GM23338 (cell line): ENCODE measurements at regions not wholly inside any gene's neighbourhood (a gene's known extent, or its start where the extent isn't known, plus 50 kb on each side); places are given as distances from the start of the nearest gene placed in this dataset.

Experiments used
- ATAC-seq: fragments of 200-7000 bp; cut with Tn5 transposase; 3 replicates; pipeline ENCODE4 v1.9.1; 2020
- DNase-seq: peaks from one replicate; pipeline ENCODE4 v3.0.0-alpha.2; 2015; ENCODE audit warnings: low spot score
- H2AFZ ChIP-seq: fragments of 200-600 bp; sonication (generic); 2 replicates; pipeline ENCODE4 v1.8.0; 2016; ENCODE audit warnings: antibody characterized with exemption, mild to moderate bottlenecking, moderate library complexity
- H3F3A ChIP-seq: fragments of 200-600 bp; sonication (generic); replicated peaks from 2 replicates; pipeline ENCODE4 v1.8.0; 2017; ENCODE audit warnings: antibody characterized with exemption, mixed run types, low read depth
- H3K27ac ChIP-seq: fragments of 200-600 bp; sonication (generic); 2 replicates; pipeline ENCODE4 v1.6.1; 2016; ENCODE audit warnings: low read depth
- H3K27me3 ChIP-seq: fragments of 200-600 bp; sonication (generic); 2 replicates; pipeline ENCODE4 v1.8.0; 2016; ENCODE audit warnings: mild to moderate bottlenecking, mixed run types, moderate library complexity; ENCODE audit not compliant: insufficient read depth
- H3K36me3 ChIP-seq: fragments of 200-600 bp; sonication (generic); 2 replicates; pipeline ENCODE4 v1.8.0; 2016; ENCODE audit warnings: mild to moderate bottlenecking; ENCODE audit not compliant: insufficient read depth
- H3K4me1 ChIP-seq: fragments of 200-600 bp; sonication (generic); 2 replicates; pipeline ENCODE4 v1.8.0; 2016; ENCODE audit warnings: mild to moderate bottlenecking, moderate library complexity; ENCODE audit not compliant: insufficient read depth
- H3K4me2 ChIP-seq: fragments of 200-600 bp; sonication (generic); 2 replicates; pipeline ENCODE4 v1.7.1; 2017; ENCODE audit warnings: mixed run types
- H3K4me3 ChIP-seq: fragments of 200-600 bp; sonication (generic); 2 replicates; pipeline ENCODE4 v1.6.1; 2016; ENCODE audit warnings: mixed run types
- H3K79me2 ChIP-seq: fragments of 200-600 bp; sonication (generic); replicated peaks from 2 replicates; pipeline ENCODE4 v1.8.0; 2017; ENCODE audit warnings: mild to moderate bottlenecking; ENCODE audit not compliant: insufficient read depth
- H3K9me2 ChIP-seq: fragments of 200-600 bp; sonication (generic); 2 replicates; pipeline ENCODE4 v1.8.0; 2017; ENCODE audit not compliant: insufficient read depth
- H4K20me1 ChIP-seq: fragments of 200-600 bp; sonication (generic); replicated peaks from 2 replicates; pipeline ENCODE4 v1.8.0; 2017; ENCODE audit warnings: mild to moderate bottlenecking; ENCODE audit not compliant: insufficient read depth
- H3K27ac Mint-ChIP-seq: 2 replicates; pipeline ENCODE4 v1.8.0; 2020; ENCODE audit warnings: inconsistent platforms, mild to moderate bottlenecking, moderate library complexity, mixed read lengths
- H3K27me3 Mint-ChIP-seq: 3 replicates; pipeline ENCODE4 v1.8.0; 2022; ENCODE audit warnings: low read depth, mild to moderate bottlenecking, moderate library complexity, mixed read lengths, inconsistent platforms; ENCODE audit not compliant: insufficient read depth, poor library complexity
- H3K36me3 Mint-ChIP-seq: 3 replicates; pipeline ENCODE4 v1.8.0; 2021; ENCODE audit warnings: low read depth, mild to moderate bottlenecking, inconsistent platforms, moderate library complexity, mixed read lengths
- H3K4me1 Mint-ChIP-seq: 3 replicates; pipeline ENCODE4 v1.8.0; 2020; ENCODE audit warnings: mild to moderate bottlenecking, inconsistent platforms, mixed read lengths
- H3K4me3 Mint-ChIP-seq: 3 replicates; pipeline ENCODE4 v1.8.0; 2021; ENCODE audit warnings: moderate library complexity, mild to moderate bottlenecking, inconsistent platforms, mixed read lengths
- H3K9me3 Mint-ChIP-seq: 3 replicates; pipeline ENCODE4 v1.8.0; 2020; ENCODE audit warnings: moderate library complexity, mild to moderate bottlenecking, inconsistent platforms, mixed read lengths
- EZH2 ChIP-seq: fragments of 200-600 bp; sonication (generic); IDR thresholded peaks from one replicate; pipeline ENCODE4 v1.8.0; 2017; ENCODE audit warnings: antibody characterized with exemption, mild to moderate bottlenecking, low read depth; ENCODE audit not compliant: unreplicated experiment
- JUNB ChIP-seq: IDR thresholded peaks from one replicate; pipeline ENCODE4 v1.6.1; 2016; ENCODE audit warnings: antibody characterized with exemption; ENCODE audit not compliant: unreplicated experiment
- NANOG ChIP-seq: IDR thresholded peaks from 2 replicates; pipeline ENCODE4 v1.6.1; 2016; ENCODE audit warnings: antibody characterized with exemption, borderline replicate concordance
- POLR2AphosphoS5 ChIP-seq: IDR thresholded peaks from 2 replicates; pipeline ENCODE4 v1.6.1; 2016; ENCODE audit warnings: antibody characterized with exemption, low read depth
- ZNF114 ChIP-seq: fragments of 250-450 bp; sonication (Bioruptor Pico); IDR thresholded peaks from 2 replicates; pipeline ENCODE4 v1.5.0; 2020; ENCODE audit warnings: mild to moderate bottlenecking, moderate library complexity
- TF ChIP-seq, protein P1 (sequence below): IDR thresholded peaks from 2 replicates; pipeline ENCODE4 v1.6.1; 2016; ENCODE audit warnings: antibody characterized with exemption
- TF ChIP-seq, protein P2 (sequence below): fragments of 250-450 bp; sonication (Bioruptor Pico); IDR thresholded peaks from 2 replicates; pipeline ENCODE4 v1.5.0; 2020; ENCODE audit warnings: mild to moderate bottlenecking, moderate library complexity

DNA sequence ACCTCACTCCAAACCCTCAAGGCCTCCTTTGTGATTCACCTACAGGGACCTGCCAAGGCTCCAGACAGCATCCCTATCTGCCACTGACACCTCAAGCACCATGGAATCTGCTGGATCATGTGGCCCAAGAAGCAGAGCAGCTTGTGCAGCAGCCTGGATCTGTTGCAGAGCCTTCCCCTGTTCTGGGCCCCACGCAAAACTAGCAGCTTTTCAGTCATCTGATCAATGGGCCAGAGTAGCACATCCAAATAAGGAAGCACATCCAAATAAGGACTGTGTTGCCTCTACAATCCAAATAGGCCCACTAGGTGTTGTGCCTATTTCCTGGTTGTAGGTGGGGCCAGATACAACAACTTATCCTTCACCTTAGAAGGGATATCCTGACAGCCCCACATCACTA lies 97.1 kb upstream of the GNAO1 start:
- Histone ChIP-seq H3K4me1 (no peaks in the 10 kb centered on the region), H2AFZ (peak overlapping the region; percentile 52; the same call in 1 of the 2 replicates), H3K9me2 (no peaks in the 10 kb centered on the region; the same call in 1 of the 2 replicates), H3K79me2 (no peaks in the 10 kb centered on the region), H3K36me3 (no peaks in the 10 kb centered on the region), H3F3A (no peaks in the 10 kb centered on the region), H4K20me1 (no peaks in the 10 kb centered on the region), H3K27me3 (no peaks in the 10 kb centered on the region), H3K4me3 (no peak overlapping the region), H3K27ac (no peak overlapping the region), H3K4me2 (no peak overlapping the region)
- TF ChIP-seq JUNB = no peak
- TF ChIP-seq NANOG = no peak
- TF ChIP-seq ZNF114 (CRISPR knock-in tag) = no peak
- TF ChIP-seq EZH2 = no peak
- TF ChIP-seq, protein P1, sequence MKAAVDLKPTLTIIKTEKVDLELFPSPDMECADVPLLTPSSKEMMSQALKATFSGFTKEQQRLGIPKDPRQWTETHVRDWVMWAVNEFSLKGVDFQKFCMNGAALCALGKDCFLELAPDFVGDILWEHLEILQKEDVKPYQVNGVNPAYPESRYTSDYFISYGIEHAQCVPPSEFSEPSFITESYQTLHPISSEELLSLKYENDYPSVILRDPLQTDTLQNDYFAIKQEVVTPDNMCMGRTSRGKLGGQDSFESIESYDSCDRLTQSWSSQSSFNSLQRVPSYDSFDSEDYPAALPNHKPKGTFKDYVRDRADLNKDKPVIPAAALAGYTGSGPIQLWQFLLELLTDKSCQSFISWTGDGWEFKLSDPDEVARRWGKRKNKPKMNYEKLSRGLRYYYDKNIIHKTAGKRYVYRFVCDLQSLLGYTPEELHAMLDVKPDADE = no peak
- TF ChIP-seq, protein P2, sequence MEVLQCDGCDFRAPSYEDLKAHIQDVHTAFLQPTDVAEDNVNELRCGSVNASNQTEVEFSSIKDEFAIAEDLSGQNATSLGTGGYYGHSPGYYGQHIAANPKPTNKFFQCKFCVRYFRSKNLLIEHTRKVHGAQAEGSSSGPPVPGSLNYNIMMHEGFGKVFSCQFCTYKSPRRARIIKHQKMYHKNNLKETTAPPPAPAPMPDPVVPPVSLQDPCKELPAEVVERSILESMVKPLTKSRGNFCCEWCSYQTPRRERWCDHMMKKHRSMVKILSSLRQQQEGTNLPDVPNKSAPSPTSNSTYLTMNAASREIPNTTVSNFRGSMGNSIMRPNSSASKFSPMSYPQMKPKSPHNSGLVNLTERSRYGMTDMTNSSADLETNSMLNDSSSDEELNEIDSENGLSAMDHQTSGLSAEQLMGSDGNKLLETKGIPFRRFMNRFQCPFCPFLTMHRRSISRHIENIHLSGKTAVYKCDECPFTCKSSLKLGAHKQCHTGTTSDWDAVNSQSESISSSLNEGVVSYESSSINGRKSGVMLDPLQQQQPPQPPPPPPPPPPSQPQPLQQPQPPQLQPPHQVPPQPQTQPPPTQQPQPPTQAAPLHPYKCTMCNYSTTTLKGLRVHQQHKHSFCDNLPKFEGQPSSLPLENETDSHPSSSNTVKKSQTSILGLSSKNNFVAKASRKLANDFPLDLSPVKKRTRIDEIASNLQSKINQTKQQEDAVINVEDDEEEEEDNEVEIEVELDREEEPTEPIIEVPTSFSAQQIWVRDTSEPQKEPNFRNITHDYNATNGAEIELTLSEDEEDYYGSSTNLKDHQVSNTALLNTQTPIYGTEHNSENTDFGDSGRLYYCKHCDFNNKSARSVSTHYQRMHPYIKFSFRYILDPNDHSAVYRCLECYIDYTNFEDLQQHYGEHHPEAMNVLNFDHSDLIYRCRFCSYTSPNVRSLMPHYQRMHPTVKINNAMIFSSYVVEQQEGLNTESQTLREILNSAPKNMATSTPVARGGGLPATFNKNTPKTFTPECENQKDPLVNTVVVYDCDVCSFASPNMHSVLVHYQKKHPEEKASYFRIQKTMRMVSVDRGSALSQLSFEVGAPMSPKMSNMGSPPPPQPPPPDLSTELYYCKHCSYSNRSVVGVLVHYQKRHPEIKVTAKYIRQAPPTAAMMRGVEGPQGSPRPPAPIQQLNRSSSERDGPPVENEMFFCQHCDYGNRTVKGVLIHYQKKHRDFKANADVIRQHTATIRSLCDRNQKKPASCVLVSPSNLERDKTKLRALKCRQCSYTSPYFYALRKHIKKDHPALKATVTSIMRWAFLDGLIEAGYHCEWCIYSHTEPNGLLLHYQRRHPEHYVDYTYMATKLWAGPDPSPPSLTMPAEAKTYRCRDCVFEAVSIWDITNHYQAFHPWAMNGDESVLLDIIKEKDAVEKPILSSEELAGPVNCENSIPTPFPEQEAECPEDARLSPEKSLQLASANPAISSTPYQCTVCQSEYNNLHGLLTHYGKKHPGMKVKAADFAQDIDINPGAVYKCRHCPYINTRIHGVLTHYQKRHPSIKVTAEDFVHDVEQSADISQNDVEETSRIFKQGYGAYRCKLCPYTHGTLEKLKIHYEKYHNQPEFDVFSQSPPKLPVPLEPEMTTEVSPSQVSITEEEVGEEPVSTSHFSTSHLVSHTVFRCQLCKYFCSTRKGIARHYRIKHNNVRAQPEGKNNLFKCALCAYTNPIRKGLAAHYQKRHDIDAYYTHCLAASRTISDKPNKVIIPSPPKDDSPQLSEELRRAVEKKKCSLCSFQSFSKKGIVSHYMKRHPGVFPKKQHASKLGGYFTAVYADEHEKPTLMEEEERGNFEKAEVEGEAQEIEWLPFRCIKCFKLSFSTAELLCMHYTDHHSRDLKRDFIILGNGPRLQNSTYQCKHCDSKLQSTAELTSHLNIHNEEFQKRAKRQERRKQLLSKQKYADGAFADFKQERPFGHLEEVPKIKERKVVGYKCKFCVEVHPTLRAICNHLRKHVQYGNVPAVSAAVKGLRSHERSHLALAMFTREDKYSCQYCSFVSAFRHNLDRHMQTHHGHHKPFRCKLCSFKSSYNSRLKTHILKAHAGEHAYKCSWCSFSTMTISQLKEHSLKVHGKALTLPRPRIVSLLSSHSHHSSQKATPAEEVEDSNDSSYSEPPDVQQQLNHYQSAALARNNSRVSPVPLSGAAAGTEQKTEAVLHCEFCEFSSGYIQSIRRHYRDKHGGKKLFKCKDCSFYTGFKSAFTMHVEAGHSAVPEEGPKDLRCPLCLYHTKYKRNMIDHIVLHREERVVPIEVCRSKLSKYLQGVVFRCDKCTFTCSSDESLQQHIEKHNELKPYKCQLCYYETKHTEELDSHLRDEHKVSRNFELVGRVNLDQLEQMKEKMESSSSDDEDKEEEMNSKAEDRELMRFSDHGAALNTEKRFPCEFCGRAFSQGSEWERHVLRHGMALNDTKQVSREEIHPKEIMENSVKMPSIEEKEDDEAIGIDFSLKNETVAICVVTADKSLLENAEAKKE (CRISPR knock-in tag) = no peak
- TF ChIP-seq POLR2AphosphoS5 = no peak
- no peak overlapping the region for H3K27ac Mint-ChIP-seq
- ATAC-seq (peak; percentile 71), DNase-seq (no peak)
- no peaks in the 10 kb centered on the region for H3K9me3 Mint-ChIP-seq
- no peaks in the 10 kb centered on the region for H3K36me3 Mint-ChIP-seq
- H3K4me1 Mint-ChIP-seq = peaks cover 5% of the 10 kb centered on the region; the same call in 1 of the 3 replicates
- H3K4me3 Mint-ChIP-seq = no peak overlapping the region
- H3K27me3 Mint-ChIP-seq = peaks cover 3% of the 10 kb centered on the region
